Activated CD4-positive, alpha-beta T cell treated with anti-CD3 and anti-CD28 coated beads for 48 hours (primary cell): ENCODE measurements at regions not wholly inside any gene's neighbourhood (a gene's known extent, or its start where the extent isn't known, plus 50 kb on each side); places are given as distances from the start of the nearest gene placed in this dataset.

Experiments
- DNase-seq: peaks from one replicate; pipeline ENCODE4 v3.0.0-alpha.2; 2020

- no peak for DNase-seq
Observed at GRCh38 chr10:90530521-90530920, 327.3 kb downstream of the HTR7 start.

GRCh38 chr10:90557385-90557784, 300.5 kb downstream of the HTR7 start:
- DNase-seq = no peak

- no peak for DNase-seq
Observed at GRCh38 chr10:90560331-90560730, 297.5 kb downstream of the HTR7 start.

- no peak for DNase-seq
Observed at GRCh38 chr10:90561666-90562065, 296.2 kb downstream of the HTR7 start.

- DNase-seq = no peak
Observed at GRCh38 chr10:90571481-90572258, 286.2 kb downstream of the HTR7 start.

- no peak for DNase-seq
Observed at GRCh38 chr10:90575125-90575524, 282.7 kb downstream of the HTR7 start.

- no peak for DNase-seq
Observed at GRCh38 chr10:90577569-90577968, 280.3 kb downstream of the HTR7 start.

- no peak for DNase-seq
Observed at GRCh38 chr10:90579602-90580242, 278.1 kb downstream of the HTR7 start.

- DNase-seq = no peak
Observed at GRCh38 chr10:90583416-90583815, 274.4 kb downstream of the HTR7 start.

GRCh38 chr10:90587081-90587491, 270.8 kb downstream of the HTR7 start:
- no peak for DNase-seq

- DNase-seq = no peak
Observed at GRCh38 chr10:90587561-90587960, 270.3 kb downstream of the HTR7 start.

GRCh38 chr10:90588222-90588621, 269.6 kb downstream of the HTR7 start:
- DNase-seq = no peak

- DNase-seq = no peak
Observed at GRCh38 chr10:90589825-90590224, 268.0 kb downstream of the HTR7 start.

- DNase-seq = no peak
Observed at GRCh38 chr10:90591629-90592028, 266.2 kb downstream of the HTR7 start.

- peak; percentile 24 for DNase-seq
Observed at GRCh38 chr10:90592638-90593302, 265.1 kb downstream of the HTR7 start.

GRCh38 chr10:90598513-90598912, 259.3 kb downstream of the HTR7 start:
- DNase-seq = no peak

- DNase-seq = no peak
Observed at GRCh38 chr10:90602862-90603610, 254.8 kb downstream of the HTR7 start.

GRCh38 chr10:90604636-90605035, 253.2 kb downstream of the HTR7 start:
- DNase-seq = no peak

GRCh38 chr10:90605506-90605905, 252.3 kb downstream of the HTR7 start:
- DNase-seq = no peak

GRCh38 chr10:90612276-90612675, 245.6 kb downstream of the HTR7 start:
- DNase-seq = no peak

GRCh38 chr10:90614631-90615030, 243.2 kb downstream of the HTR7 start:
- DNase-seq = no peak

GRCh38 chr10:90621577-90621976, 236.3 kb downstream of the HTR7 start:
- DNase-seq = no peak

- no peak for DNase-seq
Observed at GRCh38 chr10:90635111-90635765, 222.6 kb downstream of the HTR7 start.
